CD4-positive, alpha-beta T cell treated with Interferon gamma for 1 hour (primary cell): ENCODE measurements at regions not wholly inside any gene's neighbourhood (a gene's known extent, or its start where the extent isn't known, plus 50 kb on each side); places are given as distances from the start of the nearest gene placed in this dataset.

ENCODE experiments used
- DNase-seq: peaks from one replicate; pipeline ENCODE4 v3.0.0-alpha.2; 2020

GRCh38 chr6:40714576-40715564 is 127.7 kb upstream of the LRFN2 start:
- no peak for DNase-seq

- no peak for DNase-seq
Observed at GRCh38 chr6:40714143-40714542, 127.0 kb upstream of the LRFN2 start.

DNA sequence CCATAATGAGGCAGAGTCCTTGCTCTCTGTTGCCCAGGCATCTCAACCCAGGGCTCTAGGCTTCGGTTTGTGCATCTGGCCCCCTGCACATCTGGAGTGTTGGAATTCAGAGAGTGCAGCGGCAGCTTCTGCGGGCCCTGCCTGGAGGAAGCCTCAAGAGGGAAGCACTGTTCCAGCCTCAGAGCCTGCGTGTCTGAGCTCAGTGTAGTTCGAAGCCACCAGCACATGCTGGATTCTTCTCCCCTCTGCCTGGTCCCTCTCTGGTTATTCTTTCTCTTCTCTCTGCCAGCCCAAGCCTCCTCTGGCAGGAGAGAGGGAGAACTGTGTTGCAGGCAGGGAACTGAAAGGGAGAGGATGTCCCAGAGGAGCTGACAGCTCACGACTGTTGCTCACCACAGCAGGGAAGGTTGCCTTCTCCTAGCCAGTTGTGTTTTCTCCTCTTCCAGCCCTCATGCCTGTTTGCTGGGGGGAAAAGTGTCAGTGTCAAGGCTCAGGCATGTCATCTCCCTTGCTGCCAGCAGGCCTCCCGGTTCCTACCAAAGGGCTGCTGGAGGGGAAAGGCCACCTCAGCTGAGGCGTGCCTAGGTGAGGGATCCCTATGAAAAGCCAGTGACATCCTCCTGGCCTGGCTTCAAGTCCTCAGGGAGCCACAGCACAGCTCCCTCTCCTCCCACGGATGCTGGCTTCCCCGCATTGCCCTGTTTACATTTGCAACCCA is 126.0 kb upstream of the LRFN2 start:
- no peak for DNase-seq

- no peak for DNase-seq
Observed at GRCh38 chr6:40710626-40711330, 123.6 kb upstream of the LRFN2 start.

GRCh38 chr6:40708049-40708448 is 120.9 kb upstream of the LRFN2 start:
- DNase-seq: no peak

- no peak for DNase-seq
Observed at GRCh38 chr6:40706178-40706577, 119.0 kb upstream of the LRFN2 start.

DNA sequence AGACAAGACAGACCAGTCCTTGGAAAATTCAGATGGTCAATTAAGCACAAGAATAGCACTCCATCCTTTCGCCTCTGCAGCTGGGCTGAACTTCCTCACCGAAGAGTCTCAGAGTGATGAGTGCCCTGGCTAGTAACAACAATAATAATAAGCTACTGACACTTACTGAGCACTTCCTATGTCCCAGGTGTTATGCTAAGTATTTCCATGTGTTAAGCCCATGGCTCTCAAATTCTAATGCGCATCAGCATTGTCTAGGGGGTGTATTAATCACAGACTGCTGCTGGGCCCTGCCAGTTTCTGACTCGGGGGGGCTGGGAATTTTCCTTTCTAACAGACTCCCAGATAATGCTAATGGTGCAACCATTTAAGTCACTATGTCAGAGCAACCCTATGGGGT is 118.2 kb upstream of the LRFN2 start:
- no peak for DNase-seq

- no peak for DNase-seq
Observed at GRCh38 chr6:40701352-40702007, 114.3 kb upstream of the LRFN2 start.

GRCh38 chr6:40700006-40700580 is 112.9 kb upstream of the LRFN2 start:
- no peak for DNase-seq

DNA sequence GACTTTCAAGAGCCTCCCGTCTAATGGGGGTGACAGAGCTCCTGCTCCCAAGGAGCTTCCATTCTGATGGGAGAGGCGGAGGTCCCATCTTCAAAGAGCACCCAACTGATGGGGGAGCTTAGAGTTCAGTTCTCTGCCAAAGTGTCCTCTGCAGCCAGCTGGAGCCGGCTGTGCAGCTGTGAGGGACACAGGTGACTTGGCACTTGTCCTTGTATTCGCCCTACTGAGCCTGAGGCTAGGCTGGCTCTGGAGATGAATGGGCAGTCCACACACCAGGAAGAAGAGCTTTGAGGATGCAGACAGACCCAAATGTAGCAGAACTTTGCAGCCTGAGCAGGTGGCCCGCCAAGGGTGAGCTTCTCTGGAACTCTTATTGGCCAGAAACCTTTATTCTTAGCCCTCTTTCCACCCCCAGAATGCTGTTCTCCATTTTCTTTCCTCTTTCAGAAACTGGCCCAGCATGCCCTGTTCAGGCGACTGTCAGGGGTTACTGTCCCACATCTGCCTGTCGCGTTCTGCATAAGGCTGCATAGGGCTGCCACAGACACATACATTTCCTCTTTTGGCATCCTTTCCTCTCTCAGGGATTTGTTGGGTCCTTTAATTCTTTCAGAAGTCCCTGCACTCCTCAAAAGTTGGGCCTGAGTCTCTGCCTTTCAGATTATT is 108.7 kb upstream of the LRFN2 start:
- DNase-seq: no peak

- DNase-seq: no peak
Observed at GRCh38 chr6:40695114-40695513, 108.0 kb upstream of the LRFN2 start.

GRCh38 chr6:40693768-40694167 is 106.6 kb upstream of the LRFN2 start:
- DNase-seq: no peak

- no peak for DNase-seq
Observed at GRCh38 chr6:40692337-40692736, 105.2 kb upstream of the LRFN2 start.

DNA sequence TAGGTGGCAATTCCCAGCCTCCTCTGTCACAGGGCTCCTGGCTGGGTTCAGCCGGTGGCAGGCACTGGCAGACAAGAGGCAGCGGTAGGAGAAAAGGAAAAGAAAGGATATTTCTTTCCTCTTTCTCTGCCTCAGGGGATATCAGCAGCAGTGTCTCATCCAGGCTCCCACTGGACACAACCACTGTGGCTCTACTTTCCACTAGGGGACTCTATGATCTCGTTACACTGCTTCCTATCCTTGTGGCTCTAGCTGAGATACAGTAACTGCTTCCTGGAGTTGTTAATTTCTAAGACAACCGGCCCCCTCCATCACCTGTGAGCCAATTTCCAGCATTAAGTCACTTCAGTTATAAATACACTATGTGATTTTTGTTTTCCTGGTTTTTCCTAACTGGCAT is 102.0 kb upstream of the LRFN2 start:
- DNase-seq: no peak

DNA sequence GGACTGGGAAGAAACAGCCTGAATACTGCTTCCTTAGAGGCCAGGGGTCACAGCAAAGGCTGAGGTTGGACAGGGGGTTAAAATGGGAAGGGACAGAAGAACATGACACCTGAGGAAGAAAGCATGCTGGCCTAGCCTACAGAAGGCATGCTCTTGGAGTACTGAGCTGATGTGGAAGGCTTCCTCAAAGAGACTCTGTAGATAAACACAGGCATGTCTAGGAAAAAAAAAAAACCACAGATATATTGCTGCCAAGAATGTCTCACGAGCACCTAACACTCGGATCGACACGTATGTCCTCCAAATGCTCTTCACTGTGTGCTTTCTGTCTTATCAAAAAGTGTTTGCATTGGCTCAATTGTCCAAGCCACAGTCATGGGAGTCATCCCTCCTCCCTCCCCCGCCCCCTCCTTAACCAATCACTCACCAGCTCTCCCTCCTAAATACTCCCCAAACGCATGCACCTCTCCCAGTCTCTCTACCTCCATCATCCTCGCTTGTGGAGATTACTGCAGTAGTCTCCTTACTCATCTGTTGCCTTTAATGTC is 101.1 kb upstream of the LRFN2 start:
- no peak for DNase-seq

- no peak for DNase-seq
Observed at GRCh38 chr6:40685862-40686261, 98.7 kb upstream of the LRFN2 start.

- DNase-seq: no peak
Observed at GRCh38 chr6:40681622-40682021, 94.5 kb upstream of the LRFN2 start.

DNA sequence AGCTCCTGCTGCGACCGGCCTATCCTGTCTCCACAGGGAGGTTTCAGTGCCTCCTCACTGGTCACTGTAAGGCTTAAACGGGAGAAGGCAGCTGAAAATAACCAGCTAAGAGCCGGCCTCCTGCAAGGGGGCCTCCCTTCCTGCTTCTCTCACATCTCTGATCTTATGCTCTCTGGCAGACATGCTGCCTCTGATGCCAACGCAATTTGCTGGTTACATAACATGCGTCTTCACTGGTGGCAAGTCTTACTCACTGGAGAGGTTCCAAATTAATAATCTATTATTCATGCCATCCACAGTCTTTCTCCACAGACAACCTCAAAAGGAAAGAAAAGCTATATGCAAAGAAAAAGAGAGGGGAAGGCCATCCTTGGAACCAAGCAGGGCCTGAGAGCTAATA is 91.8 kb upstream of the LRFN2 start:
- DNase-seq: no peak

GRCh38 chr6:40674170-40674569 is 87.0 kb upstream of the LRFN2 start:
- no peak for DNase-seq

DNA sequence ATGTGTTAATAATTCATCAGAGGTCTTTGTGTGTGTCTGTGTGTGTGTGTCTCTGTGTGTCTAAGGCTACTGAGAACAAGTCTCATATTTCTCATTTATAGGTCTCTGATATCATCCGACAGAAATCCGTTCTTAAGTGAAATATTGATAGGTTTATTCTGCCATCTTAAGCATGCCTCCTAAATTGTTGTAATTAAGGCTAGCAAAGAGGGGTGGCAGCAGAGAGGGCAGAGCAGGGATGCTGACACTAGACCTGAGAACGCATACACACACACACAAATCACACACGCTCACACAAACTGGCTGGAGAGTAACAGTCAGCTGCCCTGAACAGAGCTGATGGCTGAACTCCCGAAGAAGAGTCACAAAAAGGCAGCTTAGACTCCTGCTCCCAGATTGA is 84.9 kb upstream of the LRFN2 start:
- DNase-seq: no peak

DNA sequence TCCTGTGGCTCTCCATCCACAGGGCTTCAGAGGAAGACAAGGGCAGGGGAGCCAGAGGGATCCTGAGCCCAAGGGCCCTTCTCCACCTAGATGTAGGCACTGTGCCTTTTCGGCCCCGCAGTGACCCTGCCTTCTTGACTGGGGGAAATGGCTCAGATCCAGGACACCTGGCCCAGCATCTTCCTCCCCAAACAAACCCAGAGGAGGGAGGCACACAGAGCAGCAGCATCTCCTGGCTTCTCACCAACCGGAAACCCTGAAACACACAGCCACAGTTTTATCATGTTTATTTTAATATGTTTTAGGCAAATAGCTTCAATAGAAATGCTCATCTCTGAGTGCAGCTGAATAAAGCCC is 84.5 kb upstream of the LRFN2 start:
- DNase-seq: no peak
